HS-27A (cell line): ENCODE measurements at regions not wholly inside any gene's neighbourhood (a gene's known extent, or its start where the extent isn't known, plus 50 kb on each side); places are given as distances from the start of the nearest gene placed in this dataset.

ENCODE experiments used
- DNase-seq: peaks from one replicate; pipeline ENCODE4 v3.0.0-alpha.2; 2012; ENCODE audit warnings: low read depth, missing footprints

DNA sequence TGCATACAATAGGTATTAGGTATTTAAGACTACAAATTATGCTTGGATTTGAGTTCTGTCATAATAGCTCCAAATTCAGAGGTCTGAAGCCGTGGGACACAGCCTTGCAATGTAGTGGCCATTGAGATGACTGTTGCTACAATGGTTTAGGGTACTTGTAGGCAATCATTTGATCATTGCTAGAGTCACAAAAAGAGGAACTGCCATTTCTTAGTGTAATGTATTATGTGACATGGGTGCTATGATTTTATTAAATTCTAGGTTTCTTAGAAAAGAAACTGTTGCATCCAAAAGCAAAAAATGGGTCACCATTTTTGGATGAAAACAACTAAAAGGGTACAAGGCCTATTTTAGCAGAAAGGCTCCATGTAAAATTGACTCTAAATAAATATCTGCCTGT is 129.9 kb upstream of the ZNF644 start:
- no peak for DNase-seq

DNA sequence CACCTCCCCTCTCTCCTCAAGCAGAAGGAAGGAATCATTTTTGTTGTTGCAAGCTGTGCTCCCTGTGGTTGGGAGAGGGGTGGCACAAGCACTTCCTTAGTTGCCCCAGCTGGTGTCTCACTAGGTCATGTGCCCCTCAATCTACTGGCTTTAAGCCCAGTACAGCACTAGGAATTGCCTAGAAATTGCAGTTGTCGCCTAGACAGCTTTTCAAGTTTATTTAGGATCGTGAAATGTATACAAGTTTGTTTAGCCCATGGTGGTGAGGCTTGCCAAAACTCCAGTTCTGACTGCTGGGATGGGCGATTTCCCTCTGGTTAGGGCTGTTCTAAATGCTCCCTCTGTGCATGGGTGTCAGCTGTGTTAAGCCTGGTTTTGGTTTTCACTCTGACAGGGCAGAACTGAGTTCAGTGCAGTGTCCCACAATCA is 126.8 kb upstream of the ZNF644 start:
- DNase-seq, result no peak

DNA sequence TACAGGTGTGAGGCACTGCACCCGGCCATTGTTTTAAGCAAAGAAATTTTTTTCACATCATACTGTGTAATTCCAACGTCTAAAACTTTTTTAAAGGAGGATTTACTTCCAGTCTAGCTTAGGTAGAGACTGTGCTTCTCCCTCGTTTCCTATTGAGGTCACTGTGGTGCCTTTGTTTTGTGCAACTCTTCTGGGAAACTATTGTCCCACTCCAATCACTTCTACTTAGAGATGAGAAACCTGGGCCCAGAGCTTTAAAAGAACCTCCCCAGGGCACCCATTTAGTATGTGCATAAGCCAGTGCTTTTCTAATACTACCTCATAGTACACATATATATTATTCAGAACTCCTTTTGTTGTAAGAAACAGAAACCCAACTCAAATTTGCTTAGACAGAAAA is 120.0 kb upstream of the ZNF644 start:
- no peak for DNase-seq

- DNase-seq, result no peak
Measured at GRCh38 chr1:91138959-91139358, 117.1 kb upstream of the ZNF644 start.

DNA sequence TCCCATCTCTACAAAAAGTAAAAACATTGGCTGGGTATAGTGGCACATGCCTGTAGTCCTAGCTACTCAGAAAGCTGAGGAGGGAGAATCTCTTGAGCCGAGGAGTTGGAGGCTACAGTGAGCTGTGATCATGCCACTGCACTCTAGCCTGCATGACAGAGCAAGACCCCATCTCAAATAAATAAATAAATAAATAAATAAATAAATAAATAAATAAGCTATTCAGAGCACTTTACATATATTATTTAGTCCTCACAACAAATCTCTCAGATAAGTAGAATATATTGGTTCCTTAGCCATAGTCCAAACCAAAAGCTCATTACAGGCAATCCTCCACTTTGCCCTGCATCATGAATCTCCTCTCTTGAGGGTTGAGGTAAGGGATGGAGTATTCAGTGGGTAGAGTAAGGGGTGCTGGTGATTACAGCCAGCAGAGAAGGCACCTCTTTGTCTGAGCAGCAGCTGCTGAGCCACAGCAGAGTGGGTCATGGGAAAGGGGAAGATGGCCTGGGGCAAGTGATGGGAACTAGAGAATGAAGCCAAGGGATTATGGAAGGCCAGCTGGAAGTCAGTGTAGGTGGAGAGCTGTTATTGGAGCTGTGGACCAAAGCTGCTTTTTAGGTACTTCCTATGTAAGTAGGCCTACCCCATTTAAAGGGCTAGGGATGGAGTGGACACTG is 115.5 kb upstream of the ZNF644 start:
- DNase-seq, result no peak

GRCh38 chr1:91135799-91136198 is 114.0 kb upstream of the ZNF644 start:
- no peak for DNase-seq

- no peak for DNase-seq
Measured at GRCh38 chr1:91133248-91133647, 111.4 kb upstream of the ZNF644 start.

GRCh38 chr1:91130256-91130985 is 108.6 kb upstream of the ZNF644 start:
- no peak for DNase-seq

DNA sequence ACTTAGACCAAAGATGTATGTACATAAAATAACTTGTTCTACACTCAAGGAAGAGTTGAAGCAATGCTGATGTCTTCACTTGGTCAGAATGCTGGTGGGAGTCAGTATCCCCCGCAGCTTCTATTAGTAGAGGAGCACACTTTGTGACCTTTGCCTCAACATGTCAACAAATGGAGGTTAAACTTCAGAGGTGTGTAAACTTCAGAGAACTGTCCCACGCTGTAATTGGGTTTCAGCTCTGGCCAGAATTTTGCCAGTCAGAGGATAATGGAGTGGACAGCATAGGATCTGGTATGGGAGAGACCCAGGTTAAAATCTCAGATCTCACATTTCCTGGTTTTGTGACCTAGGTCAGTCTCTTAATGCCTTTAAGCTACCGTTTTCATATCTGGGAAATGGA is 107.6 kb upstream of the ZNF644 start:
- DNase-seq, result no peak

DNA sequence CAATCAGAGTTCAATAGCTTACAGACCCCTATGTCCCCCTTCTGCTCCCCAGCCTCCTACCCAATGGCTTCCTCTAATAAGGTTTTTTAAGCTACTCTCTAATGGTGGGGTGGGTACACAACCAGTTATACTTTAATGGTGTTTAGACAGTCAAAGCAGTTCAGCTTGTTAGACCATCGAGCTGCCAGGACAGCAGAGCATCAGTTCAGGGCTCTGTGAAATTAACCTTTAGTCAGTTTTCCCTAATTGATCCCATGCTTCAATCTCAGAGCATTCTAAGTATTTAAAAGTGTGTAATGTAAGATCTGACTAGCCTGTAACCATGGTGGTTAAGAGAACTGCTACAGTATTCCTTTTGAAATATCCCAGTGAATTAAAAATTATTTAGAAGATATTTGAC is 107.2 kb upstream of the ZNF644 start:
- DNase-seq, result no peak

GRCh38 chr1:91124989-91125417 is 103.2 kb upstream of the ZNF644 start:
- no peak for DNase-seq

- DNase-seq, result no peak
Measured at GRCh38 chr1:91124290-91124985, 102.6 kb upstream of the ZNF644 start.

GRCh38 chr1:91123773-91124172 is 101.9 kb upstream of the ZNF644 start:
- DNase-seq, result no peak

DNA sequence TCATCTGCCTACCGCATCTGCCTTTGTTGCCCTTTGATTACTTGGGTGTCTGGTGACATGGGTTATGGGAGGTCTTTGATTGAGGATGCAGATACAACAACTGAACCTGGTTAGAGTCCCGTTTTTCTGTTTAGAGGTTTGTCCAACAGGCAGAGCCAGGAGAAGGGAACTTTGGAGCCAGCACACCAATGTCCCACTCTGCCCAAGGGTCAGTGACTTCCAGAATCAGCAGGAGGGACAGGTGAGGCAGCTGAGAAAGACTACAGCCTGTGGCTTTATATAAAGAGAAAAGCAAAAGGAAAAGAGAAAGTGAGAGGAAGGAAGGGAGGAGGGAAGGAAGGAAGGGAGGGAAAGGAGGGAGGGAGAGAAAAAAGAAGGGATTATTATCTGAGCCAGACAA is 101.5 kb upstream of the ZNF644 start:
- DNase-seq, result no peak

GRCh38 chr1:91122106-91122717 is 100.4 kb upstream of the ZNF644 start:
- no peak for DNase-seq

DNA sequence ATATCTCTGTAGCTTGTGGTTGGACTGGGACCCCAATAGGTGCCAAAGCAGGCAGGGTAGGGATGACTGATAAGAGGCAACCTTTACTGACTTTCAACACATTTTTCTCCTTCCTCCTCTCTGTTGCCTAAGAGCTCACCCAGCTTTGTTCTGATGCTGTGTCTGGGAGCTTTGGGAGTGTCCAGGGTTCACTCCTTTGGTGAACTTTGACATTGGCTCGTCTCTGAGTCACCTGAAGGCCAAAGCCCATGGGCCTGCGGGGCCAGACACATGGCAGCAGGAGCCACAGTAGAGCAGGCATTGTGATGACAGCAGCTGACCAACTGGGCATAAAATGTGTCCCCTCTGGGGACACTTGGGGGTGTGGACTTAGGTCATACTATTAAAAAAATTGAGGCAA is 99.5 kb upstream of the ZNF644 start:
- DNase-seq, result no peak

GRCh38 chr1:91120936-91121335 is 99.1 kb upstream of the ZNF644 start:
- no peak for DNase-seq

DNA sequence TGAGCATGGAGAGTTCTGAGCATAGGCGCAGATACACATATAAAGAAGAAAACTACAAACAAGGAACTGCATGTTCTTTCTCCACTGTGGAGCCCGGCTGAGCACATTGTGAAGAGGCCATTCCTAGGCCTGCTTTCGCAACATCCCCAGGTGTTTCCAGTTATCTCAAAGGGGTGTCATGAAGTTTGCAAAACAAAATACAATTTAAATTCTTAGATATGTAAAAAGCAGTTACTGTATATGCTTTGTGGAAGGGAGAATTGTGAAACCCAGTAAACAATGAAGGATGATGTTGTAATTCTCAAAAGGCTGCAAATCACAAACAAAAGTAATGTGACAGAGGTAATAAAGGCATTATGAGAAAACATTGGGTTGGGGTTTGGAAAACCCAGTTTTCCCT is 98.6 kb upstream of the ZNF644 start:
- DNase-seq, result no peak

GRCh38 chr1:91104712-91105111 is 82.9 kb upstream of the ZNF644 start:
- DNase-seq, result no peak

DNA sequence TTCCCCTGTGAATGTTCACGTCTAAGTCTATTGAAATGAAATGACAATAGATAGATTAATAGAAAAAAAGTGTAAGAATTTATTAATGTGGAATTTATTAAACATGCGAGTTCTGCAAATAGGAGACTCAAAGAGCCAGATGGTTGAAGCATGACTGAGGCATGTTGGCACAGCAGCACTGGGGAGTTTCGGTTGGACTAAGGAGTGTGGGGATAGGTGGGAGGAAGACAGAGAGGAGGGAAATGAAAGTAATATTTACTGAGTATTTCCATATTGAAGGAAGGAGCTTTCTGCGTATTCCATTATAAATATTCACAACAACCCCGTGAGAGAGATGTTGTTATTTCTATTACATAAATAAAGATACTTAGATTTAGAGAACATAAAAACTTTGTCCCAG is 79.5 kb upstream of the ZNF644 start:
- DNase-seq, result no peak

DNA sequence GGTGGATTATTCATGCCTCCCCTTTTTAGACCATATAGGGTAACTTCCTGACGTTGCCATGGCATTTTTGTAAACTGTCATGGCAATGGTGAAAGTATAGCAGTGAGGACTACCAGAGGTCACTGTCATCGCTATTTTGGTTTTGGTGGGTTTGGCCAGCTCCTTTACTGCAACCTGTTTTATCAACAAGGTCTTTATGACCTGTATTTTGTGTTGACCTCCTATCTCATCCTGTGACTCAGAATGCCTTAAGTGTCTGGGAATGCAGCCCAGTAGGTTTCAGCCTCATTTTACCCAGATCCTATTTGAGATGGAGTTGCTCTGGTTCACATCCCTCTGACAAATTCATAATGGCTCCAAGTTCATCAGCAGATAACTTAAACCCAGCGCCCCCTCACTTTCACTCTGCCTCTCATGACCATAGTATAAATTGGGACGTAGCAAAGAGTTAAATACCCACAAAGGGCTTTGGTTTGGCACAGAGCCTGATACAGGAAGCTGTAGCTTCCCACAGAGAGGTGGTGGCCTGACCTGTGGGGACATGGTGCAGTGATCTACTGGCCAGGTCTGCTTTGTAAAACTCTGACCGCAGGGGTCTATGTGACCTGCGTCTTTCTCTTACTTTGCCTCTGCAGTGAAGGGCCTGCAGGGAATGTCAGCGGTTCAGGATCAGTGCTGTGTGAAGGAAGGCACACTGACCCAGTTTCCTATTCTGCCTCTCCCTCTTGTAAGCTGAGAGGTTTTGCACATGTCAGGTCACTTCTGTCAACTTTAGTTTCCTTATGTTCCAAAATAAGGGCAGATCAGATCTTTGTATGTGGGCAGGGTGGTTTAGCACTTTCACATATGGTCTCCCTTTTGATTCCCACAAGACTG is 78.1 kb upstream of the ZNF644 start:
- no peak for DNase-seq
